Stimulated activated CD4-positive, alpha-beta T cell treated with anti-CD3 and anti-CD28 coated beads, Interleukin-4, amount 100 ng/mL, for 24 hours (primary cell): ENCODE measurements at regions not wholly inside any gene's neighbourhood (a gene's known extent, or its start where the extent isn't known, plus 50 kb on each side); places are given as distances from the start of the nearest gene placed in this dataset.
"Not testable (repeated sequence)": the region's sequence is repeated elsewhere in the genome, so short reads cannot be mapped to it uniquely, and the experiment has no call there.

Experiments
- DNase-seq: peaks from one replicate; pipeline ENCODE4 v3.0.0-alpha.2; 2020

GRCh38 chr13:44845281-44846058 is 143.8 kb downstream of the NUFIP1 start:
- not testable (repeated sequence) for DNase-seq

GRCh38 chr13:44844786-44845185 is 144.5 kb downstream of the NUFIP1 start:
- no peak for DNase-seq

GRCh38 chr13:44843403-44843802 is 145.9 kb downstream of the NUFIP1 start:
- DNase-seq = no peak

GRCh38 chr13:44842158-44842557 is 147.1 kb downstream of the NUFIP1 start:
- no peak for DNase-seq

- no peak for DNase-seq
Observed at GRCh38 chr13:44840131-44840530, 149.1 kb downstream of the NUFIP1 start.

GRCh38 chr13:44837250-44837649 is 152.0 kb downstream of the NUFIP1 start:
- no peak for DNase-seq

- no peak for DNase-seq
Observed at GRCh38 chr13:44834404-44834803, 154.9 kb downstream of the NUFIP1 start.

- no peak for DNase-seq
Observed at GRCh38 chr13:44833626-44834025, 155.6 kb downstream of the NUFIP1 start.

GRCh38 chr13:44833139-44833538 is 156.1 kb downstream of the NUFIP1 start:
- no peak for DNase-seq

GRCh38 chr13:44826591-44827350 is 162.5 kb downstream of the NUFIP1 start:
- no peak for DNase-seq

- DNase-seq = no peak
Observed at GRCh38 chr13:44825953-44826352, 163.3 kb downstream of the NUFIP1 start.

GRCh38 chr13:44823555-44823954 is 165.7 kb downstream of the NUFIP1 start:
- DNase-seq = not testable (repeated sequence)

GRCh38 chr13:44822291-44822690 is 167.0 kb downstream of the NUFIP1 start:
- DNase-seq = no peak

- no peak for DNase-seq
Observed at GRCh38 chr13:44819772-44820171, 169.5 kb downstream of the NUFIP1 start.

- peak; percentile 6 for DNase-seq
Observed at GRCh38 chr13:44819245-44819644, 170.0 kb downstream of the NUFIP1 start.

GRCh38 chr13:44818428-44818827 is 170.8 kb downstream of the NUFIP1 start:
- no peak for DNase-seq

- DNase-seq = no peak
Observed at GRCh38 chr13:44818016-44818415, 171.3 kb downstream of the NUFIP1 start.

GRCh38 chr13:44817131-44817671 is 172.1 kb downstream of the NUFIP1 start:
- DNase-seq = no peak

- no peak for DNase-seq
Observed at GRCh38 chr13:44816701-44817100, 172.6 kb downstream of the NUFIP1 start.

- peak; percentile 40 for DNase-seq
Observed at GRCh38 chr13:44815623-44816022, 173.6 kb downstream of the NUFIP1 start.

- no peak for DNase-seq
Observed at GRCh38 chr13:44814836-44815235, 174.4 kb downstream of the NUFIP1 start.

- DNase-seq = no peak
Observed at GRCh38 chr13:44814161-44814560, 175.1 kb downstream of the NUFIP1 start.

GRCh38 chr13:44812818-44813217 is 176.5 kb downstream of the NUFIP1 start:
- no peak for DNase-seq
